H1 (cell line): ENCODE measurements at regions not wholly inside any gene's neighbourhood (a gene's known extent, or its start where the extent isn't known, plus 50 kb on each side); places are given as distances from the start of the nearest gene placed in this dataset.

Experiments used
- CTCF ChIA-PET: fragments of 300-600 bp; sonication (Branson Sonifier 250); formaldehyde crosslinking; loops from one replicate; lab custom pipeline; 2021; ENCODE audit not compliant: partially characterized antibody; lab: Charles Lee
- POLR2A ChIA-PET: fragments of 300-600 bp; sonication (Branson Sonifier 250); formaldehyde crosslinking; loops from one replicate; lab custom pipeline; 2021; ENCODE audit warnings: inconsistent platforms; ENCODE audit not compliant: partially characterized antibody; lab: Charles Lee
- DNase-seq, 2 experiments: peaks; one replicate each; pipeline versions ENCODE4 v3.0.0 to v3.0.0-alpha.2; 2010 to 2022; ENCODE audit warnings: low spot score in 2 of 2, low read depth in 1 of 2, mixed read lengths in 1 of 2
- FAIRE-seq: peaks from 2 replicates; lab custom pipeline; 2011; peaks lifted over from hg19 to GRCh38; lab: Jason Lieb, UNC
- H2AFZ ChIP-seq: 2 replicates; pipeline ENCODE4 v1.8.1; 2012; ENCODE audit warnings: low read length, inconsistent platforms
- H2AK5ac ChIP-seq: 2 replicates; pipeline ENCODE4 v1.6.1; 2013; ENCODE audit warnings: low read depth, low read length
- H2BK120ac ChIP-seq: replicated peaks from 2 replicates; pipeline ENCODE3; 2013; ENCODE audit warnings: low read depth, low read length, inconsistent platforms
- H2BK12ac ChIP-seq: 2 replicates; pipeline ENCODE4 v1.6.1; 2013; ENCODE audit warnings: low read depth, low read length
- H2BK15ac ChIP-seq: 2 replicates; pipeline ENCODE4 v1.6.1; 2013; ENCODE audit warnings: low read length
- H2BK20ac ChIP-seq: 2 replicates; pipeline ENCODE4 v1.6.1; 2013; ENCODE audit warnings: low read length
- H2BK5ac ChIP-seq: 2 replicates; pipeline ENCODE4 v1.6.1; 2013; ENCODE audit warnings: low read depth, low read length
- H3K14ac ChIP-seq: 2 replicates; pipeline ENCODE4 v1.6.1; 2013; ENCODE audit warnings: inconsistent platforms; ENCODE audit not compliant: insufficient read length
- H3K18ac ChIP-seq: 2 replicates; pipeline ENCODE4 v1.6.1; 2013; ENCODE audit warnings: low read length; ENCODE audit errors: extremely low read depth
- H3K23ac ChIP-seq: 2 replicates; pipeline ENCODE4 v1.6.1; 2013; ENCODE audit warnings: inconsistent platforms; ENCODE audit not compliant: insufficient read length
- H3K23me2 ChIP-seq: 2 replicates; pipeline ENCODE4 v1.6.1; 2013; ENCODE audit warnings: low read depth, low read length
- H3K27ac ChIP-seq: 2 replicates; pipeline ENCODE4 v1.6.1; 2011; ENCODE audit warnings: low read depth, low read length, inconsistent platforms
- H3K27me3 ChIP-seq, 4 experiments: replicated peaks in 1 of 4; 1 replicate in 1 of 4; 2 replicates in 3 of 4; pipeline versions ENCODE4 v1.6.1 to v1.8.1; 2011 to 2013; ENCODE audit warnings: low read length in 3 of 4, mild to moderate bottlenecking in 3 of 4, inconsistent platforms in 2 of 4, mixed read lengths in 2 of 4, moderate library complexity in 1 of 4; ENCODE audit not compliant: control insufficient read depth in 3 of 4, insufficient read depth in 3 of 4; ENCODE audit errors: extremely low read depth in 1 of 4
- H3K36me3 ChIP-seq, 4 experiments: 2 replicates each; pipeline versions ENCODE4 v1.6.1 to v1.8.1; 2011 to 2013; ENCODE audit warnings: mild to moderate bottlenecking in 4 of 4, low read length in 3 of 4, moderate library complexity in 2 of 4, control low read depth in 1 of 4, inconsistent platforms in 1 of 4; ENCODE audit not compliant: insufficient read depth in 4 of 4, control insufficient read depth in 2 of 4
- H3K4ac ChIP-seq: replicated peaks from 2 replicates; pipeline ENCODE3; 2013; ENCODE audit warnings: low read length, low read depth, mixed read lengths, inconsistent platforms; ENCODE audit not compliant: insufficient read length
- H3K4me1 ChIP-seq, 4 experiments: replicated peaks in 1 of 4; 1 replicate in 1 of 4; 2 replicates in 3 of 4; pipeline versions ENCODE4 v1.6.1 to v1.8.1; 2011 to 2013; ENCODE audit warnings: low read length in 3 of 4, inconsistent platforms in 2 of 4, mixed read lengths in 1 of 4; ENCODE audit not compliant: insufficient read depth in 4 of 4, control insufficient read depth in 3 of 4
- H3K4me2 ChIP-seq, 2 experiments: 2 replicates each; pipeline versions ENCODE4 v1.6.1 to v1.8.1; 2011 to 2013; ENCODE audit warnings: low read depth in 2 of 2, low read length in 2 of 2, control low read depth in 1 of 2, inconsistent platforms in 1 of 2, mild to moderate bottlenecking in 1 of 2; ENCODE audit not compliant: insufficient read depth in 1 of 2
- H3K4me3 ChIP-seq, 4 experiments: fragments of 200-600, 300-600 bp in 1 of 4; sonication (generic), shearing (Covaris generic), sonication (Bioruptor Twin) in 1 of 4; 2 replicates each; pipeline versions ENCODE4 v1.5.1 to v1.8.1; 2011 to 2016; ENCODE audit warnings: low read length in 4 of 4, low read depth in 3 of 4, control low read depth in 2 of 4, inconsistent platforms in 2 of 4, mild to moderate bottlenecking in 2 of 4, mixed read lengths in 1 of 4, moderate library complexity in 1 of 4; ENCODE audit not compliant: insufficient read depth in 2 of 4; ENCODE audit errors: extremely low read depth in 1 of 4
- H3K56ac ChIP-seq: replicated peaks from 2 replicates; pipeline ENCODE3; 2013; ENCODE audit warnings: low read depth, mild to moderate bottlenecking, mixed read lengths, low read length, inconsistent platforms; ENCODE audit not compliant: insufficient read length
- H3K79me1 ChIP-seq: 2 replicates; pipeline ENCODE4 v1.6.1; 2013; ENCODE audit warnings: low read depth, low read length, control low read depth
- H3K79me2 ChIP-seq, 2 experiments: 2 replicates each; pipeline versions ENCODE4 v1.6.1 to v1.8.1; 2012 to 2013; ENCODE audit warnings: low read length in 2 of 2, mild to moderate bottlenecking in 2 of 2, inconsistent platforms in 1 of 2; ENCODE audit not compliant: insufficient read depth in 2 of 2, control insufficient read depth in 1 of 2
- H3K9ac ChIP-seq, 4 experiments: replicated peaks in 1 of 4; 1 replicate in 1 of 4; 2 replicates in 3 of 4; pipeline versions ENCODE4 v1.6.1 to v1.8.1; 2011 to 2013; ENCODE audit warnings: low read depth in 3 of 4, low read length in 3 of 4, control low read depth in 2 of 4, mild to moderate bottlenecking in 2 of 4, moderate library complexity in 2 of 4, inconsistent platforms in 1 of 4; ENCODE audit errors: extremely low read depth in 1 of 4
- H3K9me3 ChIP-seq, 2 experiments: 2 replicates each; pipeline versions ENCODE4 v1.6.1 to v1.8.1; 2012 to 2013; ENCODE audit warnings: mild to moderate bottlenecking in 2 of 2, moderate library complexity in 2 of 2, control low read depth in 1 of 2, inconsistent platforms in 1 of 2, low read depth in 1 of 2, low read length in 1 of 2, mixed read lengths in 1 of 2; ENCODE audit not compliant: insufficient read depth in 2 of 2
- H4K20me1 ChIP-seq, 2 experiments: replicated peaks in 1 of 2; 2 replicates each; pipeline versions ENCODE3 to v1.8.1; 2011 to 2013; ENCODE audit warnings: inconsistent platforms in 2 of 2, low read length in 2 of 2, mild to moderate bottlenecking in 1 of 2; ENCODE audit not compliant: insufficient read depth in 2 of 2, control insufficient read depth in 1 of 2
- H4K5ac ChIP-seq: 2 replicates; pipeline ENCODE4 v1.6.1; 2013; ENCODE audit warnings: low read length, low read depth, mixed read lengths, inconsistent platforms; ENCODE audit not compliant: insufficient read length
- H4K8ac ChIP-seq: 2 replicates; pipeline ENCODE4 v1.8.0; 2013; ENCODE audit warnings: mild to moderate bottlenecking, moderate library complexity, low read length, inconsistent platforms; ENCODE audit not compliant: insufficient read depth; ENCODE audit errors: extremely low read depth
- H4K91ac ChIP-seq: replicated peaks from 2 replicates; pipeline ENCODE3; 2013; ENCODE audit warnings: low read length, mixed read lengths, inconsistent platforms; ENCODE audit not compliant: insufficient read length
- BCL11A ChIP-seq, 2 experiments: IDR thresholded peaks; one replicate each; pipeline ENCODE4 v1.6.1; 2011; ENCODE audit warnings: low read depth in 2 of 2, low read length in 2 of 2, mild to moderate bottlenecking in 2 of 2
- BRCA1 ChIP-seq: IDR thresholded peaks from 2 replicates; pipeline ENCODE4 v1.6.1; 2012; ENCODE audit warnings: low read depth, low read length, improper control_type of control experiment
- CHD2 ChIP-seq: IDR thresholded peaks from 2 replicates; pipeline ENCODE4 v1.6.1; 2012; ENCODE audit warnings: low read length, improper control_type of control experiment
- GABPA ChIP-seq: IDR thresholded peaks from 2 replicates; pipeline ENCODE4 v1.6.1; 2011; ENCODE audit warnings: mild to moderate bottlenecking, low read length, moderate library complexity, borderline replicate concordance; ENCODE audit not compliant: insufficient read depth
- HDAC2 ChIP-seq, 2 experiments: fragments of 300-600 bp in 1 of 2; sonication (generic) in 1 of 2; IDR thresholded peaks; 2 replicates each; pipeline ENCODE4 v1.6.1; 2011 to 2012; ENCODE audit warnings: low read depth in 2 of 2, low read length in 2 of 2, mild to moderate bottlenecking in 2 of 2, moderate library complexity in 2 of 2, borderline replicate concordance in 1 of 2, inconsistent platforms in 1 of 2
- RNF2 ChIP-seq: fragments of 200-900, 300-1000 bp; sonication (generic); IDR thresholded peaks from 2 replicates; pipeline ENCODE4 v1.7.1; 2016; ENCODE audit warnings: borderline replicate concordance, low read depth, mild to moderate bottlenecking, antibody characterized with exemption, low read length; ENCODE audit not compliant: poor library complexity, severe bottlenecking; ENCODE audit errors: missing control alignments
- WGBS, 2 experiments: shearing (Covaris generic) in 1 of 2; methylation state at CpG; one replicate each; pipeline versions ENCODE4 v1.1.6 to v1.1.7; 2013 to 2015; ENCODE audit warnings: low lambda C conversion rate in 2 of 2, mixed read lengths in 2 of 2, inconsistent platforms in 1 of 2, low coverage in 1 of 2, missing lambda C conversion rate in 1 of 2; ENCODE audit not compliant: insufficient replicate concordance in 2 of 2, insufficient coverage in 1 of 2, insufficient read length in 1 of 2; ENCODE audit errors: extremely low coverage in 1 of 2, missing lambda C conversion rate in 1 of 2; 5-methylcytosine and 5-hydroxymethylcytosine counted together

DNA sequence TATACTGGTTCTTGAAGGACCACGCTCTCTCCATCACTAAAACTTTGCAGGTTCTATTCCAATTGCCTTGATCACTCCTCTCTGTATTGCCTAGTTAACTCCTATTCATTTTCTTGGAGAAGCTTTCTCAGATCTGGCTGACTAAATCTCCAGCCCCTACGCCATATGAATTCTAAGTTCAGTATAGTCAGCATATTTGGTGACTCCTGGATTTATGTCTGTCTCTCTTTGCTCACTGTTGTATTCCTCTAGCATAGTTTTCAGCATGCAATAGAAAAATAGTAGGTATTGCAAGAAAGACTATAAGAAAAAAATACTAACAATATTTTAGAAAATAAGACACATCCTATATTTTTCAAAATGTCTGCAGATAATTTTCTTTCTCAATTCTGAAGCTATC, 579.7 kb downstream of the CDH11 start:
- Histone ChIP-seq H2AK5ac (no peak overlapping the region), H3K23me2 (peaks cover 2% of the 10 kb centered on the region; the same call in 1 of the 2 replicates), H3K56ac (no peak overlapping the region), H3K79me1 (no peaks in the 10 kb centered on the region), H2BK12ac (no peak overlapping the region), H3K4me2 (no peak overlapping the region), H3K27me3 (no peaks in the 10 kb centered on the region), H3K36me3 (no peaks in the 10 kb centered on the region), H3K27ac (no peak overlapping the region), H2BK15ac (no peak overlapping the region), H4K91ac (no peak overlapping the region), H2BK5ac (no peak overlapping the region), H3K4ac (no peak overlapping the region), H3K4me1 (no peaks in the 10 kb centered on the region), H3K9ac (no peak overlapping the region), H4K20me1 (no peaks in the 10 kb centered on the region), H3K9me3 (no peaks in the 10 kb centered on the region), H3K14ac (no peak overlapping the region), H3K23ac (no peak overlapping the region), H2BK20ac (no peak overlapping the region), H3K4me3 (no peak overlapping the region), H3K18ac (no peak overlapping the region), H3K79me2 (no peaks in the 10 kb centered on the region), H2AFZ (no peak overlapping the region), H2BK120ac (no peak overlapping the region), H4K5ac (no peak overlapping the region), H4K8ac (no peak overlapping the region)
- CTCF ChIA-PET, result interaction anchor here (0.6 kb wide), 1 partner anchor 1142 kb away, joined by 5 read pairs; no protein-coding TSS in a partner anchor
- POLR2A ChIA-PET, result no interaction called here
- WGBS, 2 experiments, result 95% methylated on average over 2 of the region's 2 CpGs; no CpG with 5 or more reads in 1 of the 2 experiments
- no peak for FAIRE-seq
- no peak for DNase-seq
- TF ChIP-seq RNF2 (no peak), GABPA (no peak), HDAC2 (IDR thresholded peaks at IDR 0.05; ENCODE audit: borderline replicate concordance in 1 of 2, low read depth in 2 of 2, low read length in 2 of 2) (no peak), BRCA1 (no peak), CHD2 (no peak), BCL11A (IDR thresholded peaks at IDR 0.05; ENCODE audit: low read depth in 2 of 2, low read length in 2 of 2) (no peak)
